ENCODE measurements at regions not wholly inside any gene's neighbourhood (a gene's known extent, or its start where the extent isn't known, plus 50 kb on each side); places are given as distances from the start of the nearest gene placed in this dataset.

DNA sequence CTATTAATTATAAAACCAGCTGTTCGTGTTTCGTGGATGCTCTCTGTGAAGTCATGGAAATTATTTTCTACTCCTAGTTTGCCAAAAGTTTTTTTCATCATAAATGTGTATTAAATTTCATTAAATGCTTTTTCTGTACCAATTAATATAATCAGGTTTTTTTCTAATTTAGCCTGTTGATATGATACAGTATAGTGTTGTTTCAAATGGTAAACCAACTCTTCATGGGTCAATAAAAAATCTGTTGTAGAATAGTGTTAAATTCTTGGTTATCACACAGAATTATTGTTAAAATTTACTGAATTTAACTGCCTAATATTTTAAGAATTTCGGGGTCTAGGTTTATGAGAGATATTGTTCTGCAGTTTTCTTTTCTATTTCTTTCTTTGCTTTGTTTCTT, 505.9 kb upstream of the MANEA start:
- TF ChIP-seq CEBPB (IDR thresholded peaks at IDR 0.05; ENCODE audit: low read depth, low read length) (no peak), POLR2A (IDR thresholded peaks at IDR 0.05; ENCODE audit: low read depth, low read length) (no peak), SMC3 (IDR thresholded peaks at IDR 0.05; ENCODE audit: low read depth, low read length) (no peak), MXI1 (IDR thresholded peaks at IDR 0.05; ENCODE audit: borderline replicate concordance, low read depth, low read length) (no peak), RCOR1 (IDR thresholded peaks at IDR 0.05; ENCODE audit: insufficient replicate concordance, low read length) (no peak), MAFK (IDR thresholded peaks at IDR 0.05; ENCODE audit: low read depth, low read length) (no peak), FOS (IDR thresholded peaks at IDR 0.05; ENCODE audit: low read depth, low read length) (no peak), MAZ (IDR thresholded peaks at IDR 0.05; ENCODE audit: borderline replicate concordance, low read depth, low read length) (no peak), RFX5 (IDR thresholded peaks at IDR 0.05; ENCODE audit: low read depth, low read length) (no peak), CHD1 (IDR thresholded peaks at IDR 0.05; ENCODE audit: low read depth, low read length) (no peak), BHLHE40 (IDR thresholded peaks at IDR 0.05; ENCODE audit: low read depth, low read length) (no peak)
- TF ChIP-seq, protein P1, sequence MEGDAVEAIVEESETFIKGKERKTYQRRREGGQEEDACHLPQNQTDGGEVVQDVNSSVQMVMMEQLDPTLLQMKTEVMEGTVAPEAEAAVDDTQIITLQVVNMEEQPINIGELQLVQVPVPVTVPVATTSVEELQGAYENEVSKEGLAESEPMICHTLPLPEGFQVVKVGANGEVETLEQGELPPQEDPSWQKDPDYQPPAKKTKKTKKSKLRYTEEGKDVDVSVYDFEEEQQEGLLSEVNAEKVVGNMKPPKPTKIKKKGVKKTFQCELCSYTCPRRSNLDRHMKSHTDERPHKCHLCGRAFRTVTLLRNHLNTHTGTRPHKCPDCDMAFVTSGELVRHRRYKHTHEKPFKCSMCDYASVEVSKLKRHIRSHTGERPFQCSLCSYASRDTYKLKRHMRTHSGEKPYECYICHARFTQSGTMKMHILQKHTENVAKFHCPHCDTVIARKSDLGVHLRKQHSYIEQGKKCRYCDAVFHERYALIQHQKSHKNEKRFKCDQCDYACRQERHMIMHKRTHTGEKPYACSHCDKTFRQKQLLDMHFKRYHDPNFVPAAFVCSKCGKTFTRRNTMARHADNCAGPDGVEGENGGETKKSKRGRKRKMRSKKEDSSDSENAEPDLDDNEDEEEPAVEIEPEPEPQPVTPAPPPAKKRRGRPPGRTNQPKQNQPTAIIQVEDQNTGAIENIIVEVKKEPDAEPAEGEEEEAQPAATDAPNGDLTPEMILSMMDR (conservative IDR thresholded peaks at IDR 0.05; ENCODE audit: low read depth, low read length), result no peak
- TF ChIP-seq, protein P2, sequence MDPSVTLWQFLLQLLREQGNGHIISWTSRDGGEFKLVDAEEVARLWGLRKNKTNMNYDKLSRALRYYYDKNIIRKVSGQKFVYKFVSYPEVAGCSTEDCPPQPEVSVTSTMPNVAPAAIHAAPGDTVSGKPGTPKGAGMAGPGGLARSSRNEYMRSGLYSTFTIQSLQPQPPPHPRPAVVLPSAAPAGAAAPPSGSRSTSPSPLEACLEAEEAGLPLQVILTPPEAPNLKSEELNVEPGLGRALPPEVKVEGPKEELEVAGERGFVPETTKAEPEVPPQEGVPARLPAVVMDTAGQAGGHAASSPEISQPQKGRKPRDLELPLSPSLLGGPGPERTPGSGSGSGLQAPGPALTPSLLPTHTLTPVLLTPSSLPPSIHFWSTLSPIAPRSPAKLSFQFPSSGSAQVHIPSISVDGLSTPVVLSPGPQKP (IDR thresholded peaks at IDR 0.05; ENCODE audit: borderline replicate concordance, low read depth, low read length), result no peak
- TF ChIP-seq, protein P3, sequence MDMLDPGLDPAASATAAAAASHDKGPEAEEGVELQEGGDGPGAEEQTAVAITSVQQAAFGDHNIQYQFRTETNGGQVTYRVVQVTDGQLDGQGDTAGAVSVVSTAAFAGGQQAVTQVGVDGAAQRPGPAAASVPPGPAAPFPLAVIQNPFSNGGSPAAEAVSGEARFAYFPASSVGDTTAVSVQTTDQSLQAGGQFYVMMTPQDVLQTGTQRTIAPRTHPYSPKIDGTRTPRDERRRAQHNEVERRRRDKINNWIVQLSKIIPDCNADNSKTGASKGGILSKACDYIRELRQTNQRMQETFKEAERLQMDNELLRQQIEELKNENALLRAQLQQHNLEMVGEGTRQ (IDR thresholded peaks at IDR 0.05; ENCODE audit: low read depth, low read length), result no peak

Measured in IMR-90 (cell line).